Hematopoietic multipotent progenitor cell (in vitro differentiated cells): ENCODE measurements at regions not wholly inside any gene's neighbourhood (a gene's known extent, or its start where the extent isn't known, plus 50 kb on each side); places are given as distances from the start of the nearest gene placed in this dataset.

Source experiments
- DNase-seq, 3 donors: peaks; one replicate each; pipeline ENCODE4 v3.0.0-alpha.2; 2011 to 2015; ENCODE audit warnings: low read depth in 2 of 3, low spot score in 2 of 3

GRCh38 chr12:19042221-19042620, 87.3 kb upstream of the PLEKHA5 start:
- DNase-seq, result no peak

GRCh38 chr12:19044430-19044829, 85.1 kb upstream of the PLEKHA5 start:
- no peak for DNase-seq

GRCh38 chr12:19044891-19045290, 84.6 kb upstream of the PLEKHA5 start:
- DNase-seq, result no peak

GRCh38 chr12:19045426-19045825, 84.1 kb upstream of the PLEKHA5 start:
- DNase-seq, result no peak

GRCh38 chr12:19048943-19049342, 80.6 kb upstream of the PLEKHA5 start:
- DNase-seq, result no peak

GRCh38 chr12:19052689-19053088, 76.8 kb upstream of the PLEKHA5 start:
- DNase-seq, result no peak

GRCh38 chr12:19053218-19053617, 76.3 kb upstream of the PLEKHA5 start:
- DNase-seq, result no peak

GRCh38 chr12:19054035-19054434, 75.5 kb upstream of the PLEKHA5 start:
- no peak for DNase-seq

GRCh38 chr12:19055589-19055988, 73.9 kb upstream of the PLEKHA5 start:
- DNase-seq, result no peak

- DNase-seq, result no peak
Measured at GRCh38 chr12:19058235-19059021, 71.1 kb upstream of the PLEKHA5 start.

GRCh38 chr12:19064713-19065112, 64.8 kb upstream of the PLEKHA5 start:
- DNase-seq, result no peak

- no peak for DNase-seq
Measured at GRCh38 chr12:19065223-19065622, 64.3 kb upstream of the PLEKHA5 start.

GRCh38 chr12:19065871-19066270, 63.7 kb upstream of the PLEKHA5 start:
- DNase-seq, result no peak

- DNase-seq, result no peak
Measured at GRCh38 chr12:19066475-19067001, 63.0 kb upstream of the PLEKHA5 start.

- no peak for DNase-seq
Measured at GRCh38 chr12:19068137-19068536, 61.4 kb upstream of the PLEKHA5 start.

- no peak for DNase-seq
Measured at GRCh38 chr12:19070341-19070740, 59.2 kb upstream of the PLEKHA5 start.

- no peak for DNase-seq
Measured at GRCh38 chr12:19074700-19075099, 54.8 kb upstream of the PLEKHA5 start.

- no peak for DNase-seq
Measured at GRCh38 chr12:19075711-19076340, 53.7 kb upstream of the PLEKHA5 start.
